NCI-H1417 treated with DMSO at 0.1 percent for 48 hours (cell line): ENCODE measurements at regions not wholly inside any gene's neighbourhood (a gene's known extent, or its start where the extent isn't known, plus 50 kb on each side); places are given as distances from the start of the nearest gene placed in this dataset.

Experiments used
- DNase-seq: peaks from one replicate; lab custom pipeline; 2025; lab: John Stamatoyannopoulos, UW

GRCh38 chr12:13595536-13596443 lies 385.6 kb downstream of the GRIN2B start:
- DNase-seq: no peak

GRCh38 chr12:13594731-13595514 lies 386.5 kb downstream of the GRIN2B start:
- DNase-seq: no peak

DNA sequence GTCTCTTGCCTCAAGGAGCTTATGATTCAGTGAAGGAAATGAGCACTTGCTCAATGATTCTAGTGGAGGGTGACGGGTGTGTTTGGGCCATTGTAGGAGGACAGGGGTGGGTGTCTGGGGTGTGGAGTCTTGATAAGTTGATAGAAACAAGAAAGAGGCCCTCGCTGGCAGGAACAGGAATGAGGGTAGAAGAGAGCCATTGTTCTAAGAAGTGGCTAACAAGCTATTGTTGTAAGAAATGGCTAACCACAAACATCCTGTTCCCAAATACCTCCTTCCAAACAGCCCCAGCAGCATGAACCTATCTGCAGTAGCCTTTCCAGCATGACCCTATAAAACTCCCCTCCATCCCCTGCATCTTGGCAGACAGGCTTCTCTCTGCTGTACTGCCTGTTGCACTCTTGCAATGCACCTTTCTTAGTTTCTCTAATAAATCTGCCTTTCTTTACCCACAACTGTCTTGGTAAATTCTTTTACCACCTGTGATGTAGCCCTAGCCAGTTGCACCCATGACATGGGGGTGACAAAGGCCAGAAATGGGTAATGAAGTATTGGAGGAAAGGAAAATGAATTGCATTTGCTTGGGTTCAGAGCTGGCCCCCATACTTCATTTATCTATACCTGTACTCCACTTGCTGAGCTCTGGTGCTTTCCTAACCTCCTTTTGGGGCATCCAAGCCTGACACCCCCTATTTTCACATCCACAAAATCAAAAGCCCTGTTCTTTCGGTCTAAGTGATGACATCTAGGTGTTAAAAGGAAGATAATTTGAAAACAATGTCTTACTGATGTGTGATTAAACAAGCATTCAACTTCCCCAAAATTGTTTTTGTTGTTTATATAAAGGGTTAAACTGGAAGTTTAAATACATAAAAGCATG lies 389.1 kb downstream of the GRIN2B start:
- DNase-seq: no peak

GRCh38 chr12:13591488-13591887 lies 389.9 kb downstream of the GRIN2B start:
- DNase-seq: no peak

DNA sequence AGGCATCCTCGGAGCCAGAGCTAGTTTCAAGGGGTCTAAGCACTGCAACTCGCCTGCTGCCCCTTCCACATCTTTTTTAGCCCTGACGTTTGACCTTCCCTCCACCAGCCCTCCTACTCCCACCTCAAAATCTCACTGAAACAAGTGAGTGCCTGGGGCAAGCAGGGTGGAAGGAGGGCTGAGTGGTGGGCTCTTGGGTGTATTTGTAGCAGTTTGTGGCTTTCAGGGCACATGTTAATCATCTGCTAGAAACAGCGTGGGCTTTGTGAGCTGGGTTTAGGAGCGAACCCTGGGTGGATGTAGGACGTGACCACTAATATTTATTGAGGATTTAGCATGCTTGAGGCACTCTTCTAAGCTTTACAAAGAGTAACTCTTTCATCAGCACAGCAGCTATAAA lies 390.3 kb downstream of the GRIN2B start:
- DNase-seq: no peak

- no peak for DNase-seq
These were observed 392.0 kb downstream of the EMP1 start for GRCh38 chr12:13588574-13588973.

DNA sequence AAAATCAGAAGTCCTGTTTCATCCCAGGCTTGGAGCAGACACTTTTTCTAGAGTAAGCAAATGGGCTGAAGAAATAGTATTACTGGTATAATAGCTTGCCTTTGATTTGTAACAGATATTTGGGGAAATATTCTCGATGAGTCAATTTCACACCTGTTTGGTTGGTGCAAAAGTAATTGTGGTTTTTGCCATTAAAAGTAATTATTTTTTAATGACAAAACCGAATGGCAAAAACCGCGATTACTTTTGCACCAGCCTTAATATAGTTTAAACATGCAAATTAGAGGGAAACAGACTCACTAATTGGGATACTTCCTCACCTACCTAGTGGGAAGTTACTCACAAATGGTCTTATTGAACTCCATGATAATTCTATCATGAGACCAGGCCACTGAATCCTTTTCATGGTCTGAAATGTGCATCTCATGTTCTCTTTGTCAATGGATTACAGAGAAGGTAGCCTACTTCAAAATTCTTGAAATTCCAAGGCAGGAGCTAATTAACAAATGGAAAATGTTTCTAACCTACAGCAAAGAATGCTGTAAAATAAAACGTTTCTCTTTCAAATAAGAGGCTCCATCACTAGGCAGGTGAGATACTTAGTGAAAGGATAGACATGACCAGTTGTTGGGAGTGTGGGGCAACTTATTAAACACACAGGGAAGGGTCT lies 391.3 kb downstream of the EMP1 start:
- DNase-seq: no peak

GRCh38 chr12:13586361-13586760 lies 389.8 kb downstream of the EMP1 start:
- no peak for DNase-seq

GRCh38 chr12:13584541-13584940 lies 388.0 kb downstream of the EMP1 start:
- no peak for DNase-seq

DNA sequence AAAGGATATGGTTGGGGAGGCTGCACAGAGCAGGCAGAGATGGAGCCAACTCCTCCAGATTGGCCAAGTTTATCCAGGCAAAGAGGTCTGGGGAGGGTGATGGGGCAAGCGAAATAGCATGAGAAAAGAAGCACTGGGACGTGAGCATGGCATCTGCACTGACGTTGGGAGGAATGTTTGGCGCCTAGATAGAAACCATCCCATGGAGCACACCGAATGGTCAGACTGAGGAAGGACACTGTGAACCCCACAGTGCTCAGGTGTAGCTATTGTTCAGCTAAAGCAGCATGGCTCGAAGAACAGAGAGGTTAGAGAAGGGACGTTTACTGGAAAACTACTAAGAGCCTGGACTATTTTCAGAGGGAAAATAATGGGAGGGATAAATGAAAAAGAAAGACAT lies 387.1 kb downstream of the EMP1 start:
- no peak for DNase-seq

- DNase-seq: no peak
These were observed 385.9 kb downstream of the EMP1 start for GRCh38 chr12:13582421-13582820.

GRCh38 chr12:13581031-13581430 lies 384.5 kb downstream of the EMP1 start:
- no peak for DNase-seq

GRCh38 chr12:13580206-13580605 lies 383.7 kb downstream of the EMP1 start:
- no peak for DNase-seq

DNA sequence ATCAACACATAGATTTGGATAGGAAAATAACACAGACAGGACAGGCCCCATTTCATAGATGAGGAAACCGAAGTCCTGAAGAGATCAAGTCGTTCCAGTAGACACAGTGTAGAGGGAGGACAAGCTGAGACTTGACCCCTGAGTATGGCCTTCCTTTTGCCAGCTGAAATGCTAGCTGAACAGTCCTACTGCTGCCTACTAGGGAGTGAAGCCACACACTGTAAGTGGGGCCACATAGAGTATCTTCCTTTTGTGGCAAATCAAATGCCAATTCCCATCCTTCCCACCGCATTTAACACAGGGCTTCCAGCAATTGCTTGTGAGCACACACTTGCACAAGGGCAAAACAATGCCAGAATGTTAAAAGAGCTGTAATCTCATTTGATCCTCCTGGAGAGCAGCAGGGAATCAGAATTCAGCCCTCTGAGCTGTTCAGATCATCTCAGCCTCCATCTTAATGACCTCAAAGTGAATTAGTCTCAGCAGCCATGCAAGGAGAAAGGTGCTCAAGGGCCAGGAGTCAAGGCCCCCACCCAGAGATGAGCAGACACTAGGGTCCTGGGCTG lies 380.5 kb downstream of the EMP1 start:
- no peak for DNase-seq

GRCh38 chr12:13573698-13574321 lies 377.3 kb downstream of the EMP1 start:
- no peak for DNase-seq

DNA sequence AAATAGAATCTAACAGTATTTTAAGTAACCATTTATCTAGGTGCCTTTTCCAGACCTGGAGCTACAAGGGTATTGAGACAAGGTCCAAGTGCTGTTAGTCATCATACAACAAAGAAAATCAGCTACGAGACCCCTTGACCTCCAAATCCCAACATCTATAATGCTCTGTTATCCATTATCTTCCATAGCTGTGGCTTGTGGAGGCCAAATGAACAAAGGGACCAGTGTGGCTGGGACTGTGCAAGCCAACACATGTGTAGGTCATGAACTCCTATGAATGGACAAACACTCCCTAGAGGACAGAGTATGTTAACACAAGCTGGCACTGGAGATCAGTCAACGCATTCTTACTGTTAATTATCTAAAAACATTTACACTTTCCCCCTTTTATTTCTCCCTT lies 374.5 kb downstream of the EMP1 start:
- no peak for DNase-seq

DNA sequence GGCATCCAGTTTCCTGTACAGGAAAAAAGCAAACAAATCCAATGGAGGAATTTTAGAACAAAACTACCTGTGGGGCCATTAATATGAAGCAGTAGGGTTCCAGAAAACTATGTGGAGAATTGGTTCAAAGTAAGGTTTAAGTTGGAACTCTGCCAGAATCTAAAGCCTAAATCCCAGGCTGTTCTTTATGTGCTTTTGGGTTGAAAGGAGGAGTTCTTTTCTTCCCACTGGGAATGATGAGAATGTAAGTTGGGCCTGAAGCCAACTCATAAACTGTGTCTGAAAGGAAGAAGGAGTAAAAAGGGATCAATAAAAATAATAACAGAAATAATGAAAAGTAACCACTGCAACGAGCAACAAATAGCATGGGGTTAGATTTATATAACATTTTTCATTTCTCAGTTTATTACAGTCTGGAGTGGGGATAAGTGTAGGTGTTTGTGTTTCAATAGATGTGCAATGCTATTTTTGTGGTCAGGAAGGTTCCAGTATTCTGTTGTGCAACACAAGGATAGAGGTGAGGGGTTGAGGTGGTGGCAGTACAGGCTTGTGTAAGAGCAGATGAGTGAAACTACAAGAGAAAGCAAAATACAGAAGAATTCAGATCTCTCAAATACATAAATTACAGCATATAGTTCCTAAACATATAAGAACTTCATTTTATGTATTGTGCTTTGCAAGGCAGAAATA lies 373.6 kb downstream of the EMP1 start:
- DNase-seq: no peak

DNA sequence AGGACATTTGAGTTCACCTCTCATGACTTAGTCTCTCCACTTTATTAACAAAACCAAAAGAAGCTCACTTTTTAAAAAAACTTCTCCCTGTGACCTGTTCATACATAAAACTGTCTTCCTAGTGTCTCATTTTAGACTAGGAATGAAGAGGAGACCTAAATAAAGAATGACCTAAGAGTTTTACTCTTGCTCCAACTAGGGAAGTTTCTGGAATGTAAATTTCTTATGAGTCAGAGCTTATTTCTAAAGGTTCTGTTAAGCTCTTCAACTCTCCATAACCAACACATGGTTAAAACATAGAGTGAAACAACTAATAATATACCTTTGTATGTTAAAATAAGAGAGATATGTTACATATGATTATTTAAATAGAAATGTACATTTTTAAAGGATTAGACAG lies 369.8 kb downstream of the EMP1 start:
- DNase-seq: no peak

GRCh38 chr12:13564266-13564810 lies 367.8 kb downstream of the EMP1 start:
- DNase-seq: no peak

DNA sequence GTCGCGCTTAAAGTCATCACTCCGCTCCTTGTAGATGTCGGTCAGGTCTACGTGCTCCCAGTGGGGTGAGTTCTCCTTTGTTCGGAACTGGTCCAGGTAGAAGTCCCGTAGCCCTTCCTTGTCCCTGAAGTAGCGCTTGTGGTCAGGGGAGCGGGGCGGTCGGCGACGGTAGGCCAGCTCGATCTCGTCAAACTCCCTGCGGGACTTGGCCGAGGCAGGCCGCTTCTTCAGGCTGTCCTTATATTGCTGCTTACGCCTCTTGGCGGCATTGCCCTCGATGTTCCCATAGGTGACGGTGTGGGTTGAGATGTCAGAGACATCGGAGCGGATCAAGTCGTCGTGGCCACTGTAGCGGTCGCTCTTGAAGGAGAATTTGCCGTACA lies 367.2 kb downstream of the EMP1 start:
- DNase-seq: no peak
